HAP-1 (cell line): ENCODE measurements at regions not wholly inside any gene's neighbourhood (a gene's known extent, or its start where the extent isn't known, plus 50 kb on each side); places are given as distances from the start of the nearest gene placed in this dataset.

Experiments
- DNase-seq, 2 experiments: peaks; one replicate each; pipeline ENCODE4 v3.0.0-alpha.2; 2016 to 2020; ENCODE audit warnings: low spot score in 2 of 2
- H3K27me3 ChIP-seq: fragments of 250-450 bp; sonication (Bioruptor Pico); 2 replicates; pipeline ENCODE4 v1.5.1; 2020; ENCODE audit warnings: low read depth, mild to moderate bottlenecking, moderate library complexity
- H3K36me3 ChIP-seq: fragments of 250-450 bp; sonication (Bioruptor Pico); replicated peaks from 2 replicates; pipeline ENCODE4 v1.5.1; 2020; ENCODE audit warnings: mild to moderate bottlenecking
- H3K4me1 ChIP-seq: fragments of 250-450 bp; sonication (Bioruptor Pico); 2 replicates; pipeline ENCODE4 v1.5.1; 2020; ENCODE audit warnings: mild to moderate bottlenecking
- H3K4me3 ChIP-seq: fragments of 250-450 bp; sonication (Bioruptor Pico); 2 replicates; pipeline ENCODE4 v1.5.1; 2020; ENCODE audit warnings: mild to moderate bottlenecking, moderate library complexity
- H3K9me3 ChIP-seq: fragments of 250-450 bp; sonication (Bioruptor Pico); 2 replicates; pipeline ENCODE4 v1.5.1; 2020; ENCODE audit warnings: mild to moderate bottlenecking, moderate library complexity
- in situ Hi-C: fragments of 300-500 bp; cut with MboI; formaldehyde crosslinking; loops from 3 replicates; pipeline ENCODE4 v1.14.3; 2020; ENCODE audit warnings: low sequenced_read_pairs, inconsistent platforms, mixed read lengths

- in situ Hi-C loops = no loop called here
- Histone ChIP-seq H3K4me1 (no peaks in the 10 kb centered on the region), H3K27me3 (no peaks in the 10 kb centered on the region), H3K36me3 (no peaks in the 10 kb centered on the region), H3K4me3 (no peak overlapping the region), H3K9me3 (no peaks in the 10 kb centered on the region)
- no peak for DNase-seq
Measured at GRCh38 chr9:116015855-116016254, 137.7 kb upstream of the PAPPA start.

DNA sequence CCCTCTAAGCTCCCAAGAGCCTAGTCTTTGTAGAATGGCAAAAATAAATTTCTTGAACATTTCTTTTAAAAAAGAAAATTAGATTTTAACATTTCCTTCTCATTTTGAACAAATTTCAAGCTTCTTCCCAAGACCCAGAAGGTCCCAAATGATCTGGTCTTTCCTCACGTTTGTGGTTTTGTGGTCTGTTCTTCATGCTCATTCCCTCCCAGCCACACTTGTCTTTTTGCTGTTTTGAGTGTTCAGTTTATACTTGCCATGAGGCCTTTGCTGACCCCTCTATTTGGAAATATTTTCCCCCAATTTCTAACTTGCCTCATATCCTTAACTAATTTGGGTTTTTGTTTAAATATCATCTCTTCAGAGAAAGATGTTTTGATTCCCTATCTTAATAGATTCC is 133.4 kb upstream of the PAPPA start:
- H3K27me3 ChIP-seq = no peaks in the 10 kb centered on the region
- no peaks in the 10 kb centered on the region for H3K4me1 ChIP-seq
- H3K9me3 ChIP-seq = no peaks in the 10 kb centered on the region
- in situ Hi-C loops = no loop called here
- no peak overlapping the region for H3K4me3 ChIP-seq
- DNase-seq = no peak
- no peaks in the 10 kb centered on the region for H3K36me3 ChIP-seq

GRCh38 chr9:116020801-116021200 is 132.8 kb upstream of the PAPPA start:
- H3K9me3 ChIP-seq = no peaks in the 10 kb centered on the region
- H3K4me1 ChIP-seq = no peaks in the 10 kb centered on the region
- no peaks in the 10 kb centered on the region for H3K27me3 ChIP-seq
- no peak for DNase-seq
- H3K36me3 ChIP-seq = no peaks in the 10 kb centered on the region
- in situ Hi-C loops = no loop called here
- no peak overlapping the region for H3K4me3 ChIP-seq

DNA sequence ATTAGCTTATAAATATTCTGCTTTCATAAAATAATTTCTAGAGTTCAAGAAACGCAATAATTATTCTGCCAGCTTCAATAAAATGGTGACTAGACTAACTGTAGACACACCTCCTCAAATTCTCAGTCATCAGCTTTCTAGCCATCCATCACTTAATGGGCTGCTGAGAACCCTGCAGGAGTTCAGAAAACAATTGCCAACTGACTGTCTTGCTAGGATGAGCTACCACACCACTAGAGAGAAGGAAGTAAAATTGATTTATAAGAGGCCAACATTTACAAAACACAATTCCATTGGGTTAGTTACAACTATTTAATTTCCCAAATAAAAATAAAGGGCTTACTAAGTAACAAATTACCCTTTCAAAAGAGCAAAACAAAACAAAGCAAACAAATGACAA is 126.5 kb upstream of the PAPPA start:
- Histone ChIP-seq H3K4me1 (no peaks in the 10 kb centered on the region), H3K36me3 (no peaks in the 10 kb centered on the region), H3K27me3 (no peaks in the 10 kb centered on the region), H3K9me3 (no peaks in the 10 kb centered on the region), H3K4me3 (no peak overlapping the region)
- DNase-seq = no peak
- in situ Hi-C loops = no loop called here

- in situ Hi-C loops = no loop called here
- Histone ChIP-seq H3K4me3 (no peak overlapping the region), H3K9me3 (no peaks in the 10 kb centered on the region), H3K4me1 (no peaks in the 10 kb centered on the region), H3K36me3 (no peaks in the 10 kb centered on the region), H3K27me3 (no peaks in the 10 kb centered on the region)
- no peak for DNase-seq
Measured at GRCh38 chr9:116027511-116027910, 126.1 kb upstream of the PAPPA start.

DNA sequence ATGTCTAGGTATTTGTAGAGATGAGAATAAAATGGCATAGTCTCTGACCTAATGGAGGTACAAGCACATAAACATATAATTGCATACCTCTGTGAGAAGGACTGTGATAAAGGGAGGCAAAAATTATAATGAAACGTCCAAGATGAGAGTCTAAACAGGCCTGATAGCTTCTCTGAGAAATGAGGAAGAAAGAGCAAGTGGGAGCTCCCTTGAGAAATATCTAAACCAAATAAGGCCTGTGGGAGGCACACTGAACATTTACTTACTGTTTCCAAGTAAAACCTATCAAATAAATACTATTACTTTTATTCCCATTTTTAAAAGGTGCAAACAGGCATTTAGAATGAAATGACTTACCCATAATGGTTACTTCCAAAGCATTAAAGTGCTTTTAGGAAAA is 125.6 kb upstream of the PAPPA start:
- H3K27me3 ChIP-seq = no peaks in the 10 kb centered on the region
- in situ Hi-C loops = no loop called here
- no peak for DNase-seq

GRCh38 chr9:116030517-116030916 is 123.1 kb upstream of the PAPPA start:
- H3K9me3 ChIP-seq = no peaks in the 10 kb centered on the region
- no peaks in the 10 kb centered on the region for H3K36me3 ChIP-seq
- no peak overlapping the region for H3K4me3 ChIP-seq
- in situ Hi-C loops = no loop called here
- H3K4me1 ChIP-seq = no peaks in the 10 kb centered on the region
- no peaks in the 10 kb centered on the region for H3K27me3 ChIP-seq
- no peak for DNase-seq

More for the DNA sequence above, 125.6 kb upstream of the PAPPA start:
- H3K4me3 ChIP-seq = no peak overlapping the region
- no peaks in the 10 kb centered on the region for H3K4me1 ChIP-seq
- no peaks in the 10 kb centered on the region for H3K36me3 ChIP-seq
- no peaks in the 10 kb centered on the region for H3K9me3 ChIP-seq

GRCh38 chr9:116032683-116033440 is 120.7 kb upstream of the PAPPA start:
- H3K9me3 ChIP-seq = no peaks in the 10 kb centered on the region
- DNase-seq = no peak
- no peaks in the 10 kb centered on the region for H3K27me3 ChIP-seq
- in situ Hi-C loops = no loop called here
- no peak overlapping the region for H3K4me3 ChIP-seq
- no peaks in the 10 kb centered on the region for H3K36me3 ChIP-seq
- no peaks in the 10 kb centered on the region for H3K4me1 ChIP-seq

GRCh38 chr9:116039312-116039711 is 114.3 kb upstream of the PAPPA start:
- Histone ChIP-seq H3K36me3 (no peaks in the 10 kb centered on the region), H3K4me1 (no peaks in the 10 kb centered on the region), H3K9me3 (no peaks in the 10 kb centered on the region), H3K4me3 (no peak overlapping the region), H3K27me3 (no peaks in the 10 kb centered on the region)
- DNase-seq = no peak
- in situ Hi-C loops = no loop called here

GRCh38 chr9:116039893-116040292 is 113.7 kb upstream of the PAPPA start:
- Histone ChIP-seq H3K36me3 (no peaks in the 10 kb centered on the region), H3K9me3 (no peaks in the 10 kb centered on the region), H3K4me1 (no peaks in the 10 kb centered on the region), H3K27me3 (no peaks in the 10 kb centered on the region), H3K4me3 (no peak overlapping the region)
- in situ Hi-C loops = no loop called here
- DNase-seq = no peak

GRCh38 chr9:116042321-116042720 is 111.3 kb upstream of the PAPPA start:
- Histone ChIP-seq H3K9me3 (no peaks in the 10 kb centered on the region), H3K27me3 (no peaks in the 10 kb centered on the region)
- in situ Hi-C loops = no loop called here

DNA sequence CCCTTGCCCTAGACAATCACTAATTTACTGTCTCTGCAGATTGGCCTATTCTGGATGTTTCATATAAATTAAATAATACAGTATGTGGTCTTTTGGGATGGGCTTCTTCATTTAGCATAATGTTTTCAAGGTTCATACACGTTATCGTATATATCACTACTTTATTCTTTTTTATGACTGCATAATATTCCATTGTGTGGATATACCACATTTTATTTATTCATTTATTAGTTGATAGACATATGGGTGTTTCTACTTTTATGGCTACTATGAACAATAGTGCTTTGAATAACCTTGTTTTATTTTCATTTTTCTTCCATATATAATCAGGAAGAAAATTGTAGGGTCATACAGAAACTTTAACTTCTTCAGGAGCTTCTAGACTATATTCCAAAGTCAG is 108.5 kb upstream of the PAPPA start:
- in situ Hi-C loops = no loop called here
- DNase-seq = no peak
- Histone ChIP-seq H3K4me1 (no peaks in the 10 kb centered on the region), H3K4me3 (no peak overlapping the region), H3K27me3 (no peaks in the 10 kb centered on the region), H3K9me3 (no peaks in the 10 kb centered on the region), H3K36me3 (no peaks in the 10 kb centered on the region)

More at GRCh38 chr9:116042321-116042720, 111.3 kb upstream of the PAPPA start:
- Histone ChIP-seq H3K4me3 (no peak overlapping the region), H3K4me1 (no peaks in the 10 kb centered on the region), H3K36me3 (no peaks in the 10 kb centered on the region)
- DNase-seq = no peak

GRCh38 chr9:116048081-116048480 is 105.5 kb upstream of the PAPPA start:
- H3K9me3 ChIP-seq = no peaks in the 10 kb centered on the region
- H3K4me3 ChIP-seq = no peak overlapping the region
- DNase-seq = no peak
- H3K4me1 ChIP-seq = no peaks in the 10 kb centered on the region
- in situ Hi-C loops = no loop called here
- no peaks in the 10 kb centered on the region for H3K27me3 ChIP-seq
- no peaks in the 10 kb centered on the region for H3K36me3 ChIP-seq

DNA sequence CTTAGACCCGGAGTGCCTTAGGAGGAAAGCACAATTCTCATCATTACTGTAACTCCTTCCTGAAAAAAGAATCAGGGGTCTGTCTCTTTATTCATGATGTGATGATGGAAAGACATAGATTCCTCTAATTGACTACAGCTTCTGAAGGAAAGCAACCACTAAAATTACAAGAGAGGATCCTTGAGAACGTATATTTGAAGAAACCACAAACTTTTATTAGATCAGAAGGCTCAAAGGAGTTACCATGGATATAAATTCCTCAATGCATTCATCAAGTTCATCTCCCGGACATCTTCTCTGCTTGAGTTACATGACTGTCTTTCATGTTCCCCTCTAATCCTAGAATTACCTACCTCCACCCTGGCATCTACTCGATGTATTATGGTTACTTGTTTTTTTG is 104.1 kb upstream of the PAPPA start:
- Histone ChIP-seq H3K27me3 (no peaks in the 10 kb centered on the region), H3K36me3 (no peaks in the 10 kb centered on the region), H3K9me3 (no peaks in the 10 kb centered on the region), H3K4me3 (no peak overlapping the region), H3K4me1 (no peaks in the 10 kb centered on the region)
- no peak for DNase-seq
- in situ Hi-C loops = no loop called here

DNA sequence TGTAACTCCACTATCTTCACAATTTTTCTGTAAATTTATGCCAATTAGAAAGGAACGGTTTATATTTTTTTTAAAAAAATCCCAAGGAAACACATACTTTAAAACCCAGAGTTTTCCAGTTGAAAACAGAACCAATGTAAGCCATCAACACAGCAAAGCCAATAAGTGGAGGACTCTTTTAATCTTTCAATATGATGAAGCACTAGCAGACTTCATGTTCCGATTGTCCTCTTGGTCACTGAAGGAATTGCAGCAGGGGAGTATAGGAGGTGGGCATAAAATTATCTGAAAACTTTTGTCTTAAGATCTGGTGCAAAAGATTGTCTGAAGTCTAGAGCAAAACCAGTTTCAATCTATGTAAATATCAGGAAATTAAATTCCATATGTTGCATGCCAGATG is 102.1 kb upstream of the PAPPA start:
- Histone ChIP-seq H3K4me1 (no peaks in the 10 kb centered on the region), H3K36me3 (no peaks in the 10 kb centered on the region), H3K4me3 (no peak overlapping the region), H3K27me3 (no peaks in the 10 kb centered on the region), H3K9me3 (no peaks in the 10 kb centered on the region)
- in situ Hi-C loops = no loop called here
- no peak for DNase-seq
